Adrenal gland (tissue), 9 donors: ENCODE measurements at regions not wholly inside any gene's neighbourhood (a gene's known extent, or its start where the extent isn't known, plus 50 kb on each side); places are given as distances from the start of the nearest gene placed in this dataset.

Experiments
- DNase-seq, 7 donors: peaks; one replicate each; pipeline ENCODE4 v3.0.0-alpha.2; 2019 to 2020
- H3K27ac ChIP-seq, 5 donors: fragments of 200-600 bp; sonication (generic) in 4 of 5; 1 replicate in 3 of 5; 2 replicates in 2 of 5; pipeline versions ENCODE4 v1.5.1 to v1.8.0; 2016 to 2020; ENCODE audit warnings: mild to moderate bottlenecking in 1 of 5
- H3K27me3 ChIP-seq: fragments of 200-600 bp; 2 replicates; pipeline ENCODE4 v1.8.0; 2021
- H3K36me3 ChIP-seq, 2 donors: fragments of 200-600 bp; replicated peaks in 1 of 2; 1 replicate in 1 of 2; 2 replicates in 1 of 2; pipeline versions ENCODE4 v1.5.1 to v1.8.0; 2018 to 2022
- H3K4me1 ChIP-seq, 2 donors: fragments of 200-600 bp; replicated peaks in 1 of 2; 1 replicate in 1 of 2; 2 replicates in 1 of 2; pipeline versions ENCODE4 v1.5.1 to v1.8.0; 2018 to 2021
- H3K4me3 ChIP-seq, 4 donors: fragments of 200-600 bp; sonication (generic) in 3 of 4; one replicate each; pipeline ENCODE4 v1.5.1; 2016 to 2018
- H3K9me3 ChIP-seq, 3 donors: fragments of 200-600 bp; sonication (generic) in 1 of 3; replicated peaks in 1 of 3; 1 replicate in 2 of 3; 2 replicates in 1 of 3; pipeline versions ENCODE4 v1.5.1 to v1.8.0; 2016 to 2021
- CTCF ChIP-seq, 6 experiments: fragments of 450-650 bp in 4 of 6; fragments of 200-600 bp in 2 of 6; sonication (generic) in 1 of 6; IDR thresholded peaks; 1 replicate in 5 of 6; 2 replicates in 1 of 6; pipeline versions ENCODE4 v1.5.1 to v1.8.0; 2016 to 2021; ENCODE audit warnings: antibody characterized with exemption in 6 of 6, mild to moderate bottlenecking in 2 of 6, moderate library complexity in 1 of 6
- POLR2A ChIP-seq, 2 donors: fragments of 450-650 bp; IDR thresholded peaks; one replicate each; pipeline ENCODE4 v1.6.1; 2017; ENCODE audit warnings: antibody characterized with exemption in 2 of 2, mild to moderate bottlenecking in 2 of 2, moderate library complexity in 1 of 2
- WGBS, 4 donors: extraction: QIAGEN DNeasy Blood & Tissue Kit in 2 of 4; methylation state at CpG; one replicate each; pipeline versions ENCODE4 v1.1.5 to v1.1.7; 2013 to 2017; 5-methylcytosine and 5-hydroxymethylcytosine counted together
- intact Hi-C, 2 donors: fragments of 100-400 bp; cut with DNase I; formaldehyde crosslinking; loops; one replicate each; pipeline versions ENCODE4 v1.14.1 to v1.15.0; 2022 to 2023
- donor health status: healthy with polysubstance abuse.
- donor health status: Bipolar disorder and iron deficiency.
- donor health status: DM: yes; HTN: yes; CAD: no.
- donor health status: DM: no; HTN: no; CAD: no.
- donor health status: DM: no; HTN: no; CAD: no.

- DNase-seq, result no peak
- no peaks in the 10 kb centered on the region for H3K36me3 ChIP-seq
- intact Hi-C loops, result no loop called here
- no peak overlapping the region for H3K4me3 ChIP-seq
- no peak overlapping the region for H3K27ac ChIP-seq
- TF ChIP-seq POLR2A (IDR thresholded peaks at IDR 0.05) (no peak), CTCF (IDR thresholded peaks at IDR 0.05) (no peak)
- peaks cover 0 to 4% of the 10 kb centered on the region in 2 donors for H3K4me1 ChIP-seq
- no peaks in the 10 kb centered on the region for H3K9me3 ChIP-seq
- no peaks in the 10 kb centered on the region for H3K27me3 ChIP-seq
- WGBS, 4 donors, result 76 to 83% (median 79%) methylated on average over 17 to 22 of the region's 22 CpGs
Measured at GRCh38 chr3:13194285-13195209, 121.3 kb upstream of the IQSEC1 start.

GRCh38 chr3:13193320-13194284 lies 120.4 kb upstream of the IQSEC1 start:
- Histone ChIP-seq H3K9me3 (no peaks in the 10 kb centered on the region), H3K27me3 (no peaks in the 10 kb centered on the region), H3K4me3 (no peak overlapping the region), H3K4me1 (peaks cover 0 to 6% of the 10 kb centered on the region in 2 donors), H3K36me3 (no peaks in the 10 kb centered on the region), H3K27ac (no peak overlapping the region)
- DNase-seq, result no peak
- TF ChIP-seq POLR2A (IDR thresholded peaks at IDR 0.05) (no peak), CTCF (IDR thresholded peaks at IDR 0.05) (no peak)
- intact Hi-C loops, result no loop called here
- 67 to 73% (median 70%) methylated on average over 14 to 17 of the region's 17 CpGs for WGBS, 4 donors

- H3K36me3 ChIP-seq, result no peaks in the 10 kb centered on the region
Measured at GRCh38 chr3:13192471-13193213, 119.4 kb upstream of the IQSEC1 start.

More at GRCh38 chr3:13192471-13193213, 119.4 kb upstream of the IQSEC1 start:
- H3K9me3 ChIP-seq, result no peaks in the 10 kb centered on the region
- H3K4me3 ChIP-seq, result no peak overlapping the region
- no peak overlapping the region for H3K27ac ChIP-seq
- intact Hi-C loops, result no loop called here
- TF ChIP-seq CTCF (IDR thresholded peaks at IDR 0.05), result peak in 4 of 6 experiments; percentile 9 to 31 (median 13)
- no peak for TF ChIP-seq POLR2A (IDR thresholded peaks at IDR 0.05)
- DNase-seq, result peak in 1 of 7 donors; percentile 21
- H3K4me1 ChIP-seq, result peaks cover 0 to 6% of the 10 kb centered on the region in 2 donors
- 84 to 93% (median 89%) methylated on average over 9 to 16 of the region's 16 CpGs for WGBS, 4 donors
- H3K27me3 ChIP-seq, result no peaks in the 10 kb centered on the region
